ENCODE measurements at regions not wholly inside any gene's neighbourhood (a gene's known extent, or its start where the extent isn't known, plus 50 kb on each side); places are given as distances from the start of the nearest gene placed in this dataset.
"Not testable (repeated sequence)": the region's sequence is repeated elsewhere in the genome, so short reads cannot be mapped to it uniquely, and the experiment has no call there.

DNA sequence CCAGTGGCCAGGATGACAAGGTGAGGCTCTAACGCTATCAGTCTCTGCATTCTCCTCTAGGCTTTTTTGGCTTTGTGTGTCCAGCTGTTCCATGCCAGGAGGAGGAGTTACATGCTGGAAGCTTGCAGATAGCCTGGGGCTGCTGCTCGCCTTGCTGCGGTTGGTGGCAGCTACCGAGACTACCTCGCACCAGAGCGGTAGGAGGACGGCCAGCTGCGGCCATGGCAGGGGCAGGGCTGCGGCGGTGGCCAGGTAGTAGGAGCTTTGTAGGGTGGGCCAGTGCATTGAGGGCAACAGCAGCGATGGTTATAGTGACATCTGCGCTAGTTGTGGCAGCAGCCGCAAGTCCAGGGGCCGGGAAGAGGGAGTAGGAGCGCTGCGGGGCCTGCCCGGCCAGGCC, 75.9 kb upstream of the POTEB3 start:
- not testable (repeated sequence) for TF ChIP-seq EZH2phosphoT487 (IDR thresholded peaks at IDR 0.05; ENCODE audit: borderline replicate concordance, low read length)
- TF ChIP-seq, protein P1, sequence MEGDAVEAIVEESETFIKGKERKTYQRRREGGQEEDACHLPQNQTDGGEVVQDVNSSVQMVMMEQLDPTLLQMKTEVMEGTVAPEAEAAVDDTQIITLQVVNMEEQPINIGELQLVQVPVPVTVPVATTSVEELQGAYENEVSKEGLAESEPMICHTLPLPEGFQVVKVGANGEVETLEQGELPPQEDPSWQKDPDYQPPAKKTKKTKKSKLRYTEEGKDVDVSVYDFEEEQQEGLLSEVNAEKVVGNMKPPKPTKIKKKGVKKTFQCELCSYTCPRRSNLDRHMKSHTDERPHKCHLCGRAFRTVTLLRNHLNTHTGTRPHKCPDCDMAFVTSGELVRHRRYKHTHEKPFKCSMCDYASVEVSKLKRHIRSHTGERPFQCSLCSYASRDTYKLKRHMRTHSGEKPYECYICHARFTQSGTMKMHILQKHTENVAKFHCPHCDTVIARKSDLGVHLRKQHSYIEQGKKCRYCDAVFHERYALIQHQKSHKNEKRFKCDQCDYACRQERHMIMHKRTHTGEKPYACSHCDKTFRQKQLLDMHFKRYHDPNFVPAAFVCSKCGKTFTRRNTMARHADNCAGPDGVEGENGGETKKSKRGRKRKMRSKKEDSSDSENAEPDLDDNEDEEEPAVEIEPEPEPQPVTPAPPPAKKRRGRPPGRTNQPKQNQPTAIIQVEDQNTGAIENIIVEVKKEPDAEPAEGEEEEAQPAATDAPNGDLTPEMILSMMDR (conservative IDR thresholded peaks at IDR 0.05; ENCODE audit: low read depth, low read length), result not testable (repeated sequence)

Data from PC-3 (cell line).